WTC11 (cell line): ENCODE measurements at regions not wholly inside any gene's neighbourhood (a gene's known extent, or its start where the extent isn't known, plus 50 kb on each side); places are given as distances from the start of the nearest gene placed in this dataset.

ENCODE experiments used
- ATAC-seq: fragments of 200-7000 bp; cut with Tn5 transposase; 2 replicates; pipeline ENCODE4 v1.10.0; 2021; ENCODE audit warnings: mild to moderate bottlenecking, moderate library complexity
- CTCF ChIA-PET: fragments of 300-600 bp; sonication (Branson Sonifier 250); formaldehyde crosslinking; loops from one replicate; lab custom pipeline; 2021; ENCODE audit warnings: antibody characterized with exemption; lab: Charles Lee
- POLR2A ChIA-PET: fragments of 350-600 bp; sonication (Branson Sonifier 250); formaldehyde crosslinking; loops from one replicate; lab custom pipeline; 2021; ENCODE audit warnings: antibody characterized with exemption; lab: Charles Lee
- DNase-seq: peaks from one replicate; pipeline ENCODE4 v3.0.0; 2021; ENCODE audit warnings: low spot score
- H3K27ac Mint-ChIP-seq: 2 replicates; pipeline ENCODE4 v1.8.0; 2021; ENCODE audit warnings: mixed read lengths
- H3K27me3 Mint-ChIP-seq: 2 replicates; pipeline ENCODE4 v1.8.0; 2021; ENCODE audit warnings: low read depth, mild to moderate bottlenecking, moderate library complexity, mixed read lengths
- H3K36me3 Mint-ChIP-seq: 2 replicates; pipeline ENCODE4 v1.8.0; 2021; ENCODE audit warnings: mixed read lengths
- H3K4me1 Mint-ChIP-seq: 2 replicates; pipeline ENCODE4 v1.8.0; 2022; ENCODE audit warnings: mixed read lengths
- H3K4me3 Mint-ChIP-seq: 2 replicates; pipeline ENCODE4 v1.8.0; 2021; ENCODE audit warnings: mild to moderate bottlenecking, moderate library complexity, mixed read lengths
- H3K9me3 Mint-ChIP-seq: 2 replicates; pipeline ENCODE4 v1.8.0; 2021; ENCODE audit warnings: mixed read lengths
- CREM ChIP-seq: sonication (generic); formaldehyde crosslinking; IDR thresholded peaks from 2 replicates; pipeline ENCODE4 v1.8.1; 2022; ENCODE audit warnings: mild to moderate bottlenecking, missing genetic modification reagents, moderate library complexity
- CTCF ChIP-seq: fragments of 200-600 bp; IDR thresholded peaks from 2 replicates; pipeline ENCODE4 v1.8.0; 2022; ENCODE audit warnings: antibody characterized with exemption
- ELF4 ChIP-seq: sonication (generic); formaldehyde crosslinking; IDR thresholded peaks from 2 replicates; pipeline ENCODE4 v1.8.1; 2022; ENCODE audit warnings: low read depth, mild to moderate bottlenecking, moderate library complexity, missing genetic modification reagents
- ESRRA ChIP-seq: sonication (generic); formaldehyde crosslinking; IDR thresholded peaks from 2 replicates; pipeline ENCODE4 v1.8.1; 2022; ENCODE audit warnings: mild to moderate bottlenecking, missing genetic modification reagents, borderline replicate concordance
- FOXK1 ChIP-seq: sonication (generic); formaldehyde crosslinking; IDR thresholded peaks from 2 replicates; pipeline ENCODE4 v1.8.0; 2022; ENCODE audit warnings: mild to moderate bottlenecking, moderate library complexity, missing genetic modification reagents
- FOXP4 ChIP-seq: sonication (generic); formaldehyde crosslinking; IDR thresholded peaks from 2 replicates; pipeline ENCODE4 v1.8.0; 2022; ENCODE audit warnings: mild to moderate bottlenecking, missing genetic modification reagents
- JUN ChIP-seq: sonication (generic); formaldehyde crosslinking; IDR thresholded peaks from 2 replicates; pipeline ENCODE4 v1.8.0; 2023; ENCODE audit warnings: mild to moderate bottlenecking, missing genetic modification reagents
- MXD4 ChIP-seq: fragments of 250-450 bp; sonication (Bioruptor Pico); IDR thresholded peaks from 2 replicates; pipeline ENCODE4 v1.8.0; 2021; ENCODE audit warnings: mild to moderate bottlenecking, moderate library complexity, borderline replicate concordance
- MYBL2 ChIP-seq: sonication (generic); formaldehyde crosslinking; IDR thresholded peaks from 2 replicates; pipeline ENCODE4 v1.8.1; 2023; ENCODE audit warnings: mild to moderate bottlenecking, moderate library complexity, missing genetic modification reagents
- NFYB ChIP-seq: sonication (generic); formaldehyde crosslinking; conservative IDR thresholded peaks from 2 replicates; pipeline ENCODE4 v1.8.0; 2022; ENCODE audit warnings: low read depth, missing genetic modification reagents
- RORB ChIP-seq: fragments of 250-450 bp; sonication (Bioruptor Pico); IDR thresholded peaks from 2 replicates; pipeline ENCODE4 v1.9.0; 2021; ENCODE audit warnings: mild to moderate bottlenecking
- TEAD1 ChIP-seq: sonication (generic); formaldehyde crosslinking; IDR thresholded peaks from 2 replicates; pipeline ENCODE4 v1.8.0; 2022; ENCODE audit warnings: mild to moderate bottlenecking, missing genetic modification reagents
- ZNF232 ChIP-seq: sonication (generic); formaldehyde crosslinking; IDR thresholded peaks from 2 replicates; pipeline ENCODE4 v1.8.0; 2022; ENCODE audit warnings: mild to moderate bottlenecking, missing genetic modification reagents
- TF ChIP-seq, protein P1 (sequence below): sonication (generic); formaldehyde crosslinking; IDR thresholded peaks from 2 replicates; pipeline ENCODE4 v1.8.1; 2023; ENCODE audit warnings: mild to moderate bottlenecking, missing genetic modification reagents, moderate library complexity
- TF ChIP-seq, protein P2 (sequence below): sonication (generic); formaldehyde crosslinking; conservative IDR thresholded peaks from 2 replicates; pipeline ENCODE4 v1.8.1; 2022; ENCODE audit warnings: mild to moderate bottlenecking, missing genetic modification reagents
- TF ChIP-seq, protein P3 (sequence below): sonication (generic); formaldehyde crosslinking; IDR thresholded peaks from 2 replicates; pipeline ENCODE4 v1.8.1; 2022; ENCODE audit warnings: missing genetic modification reagents, borderline replicate concordance
- TF ChIP-seq, protein P4 (sequence below): sonication (generic); formaldehyde crosslinking; IDR thresholded peaks from 2 replicates; pipeline ENCODE4 v1.8.1; 2023; ENCODE audit warnings: mild to moderate bottlenecking, moderate library complexity, missing genetic modification reagents
- TF ChIP-seq, protein P5 (sequence below): sonication (generic); formaldehyde crosslinking; IDR thresholded peaks from 2 replicates; pipeline ENCODE4 v1.8.1; 2022; ENCODE audit warnings: low read depth, missing genetic modification reagents, borderline replicate concordance
- TF ChIP-seq, protein P6 (sequence below): fragments of 250-450 bp; sonication (Bioruptor Pico); IDR thresholded peaks from 2 replicates; pipeline ENCODE4 v1.9.0; 2021; ENCODE audit warnings: mild to moderate bottlenecking
- TF ChIP-seq, protein P7 (sequence below): sonication (generic); formaldehyde crosslinking; IDR thresholded peaks from 2 replicates; pipeline ENCODE4 v1.8.1; 2023; ENCODE audit warnings: mild to moderate bottlenecking, missing genetic modification reagents, moderate library complexity

DNA sequence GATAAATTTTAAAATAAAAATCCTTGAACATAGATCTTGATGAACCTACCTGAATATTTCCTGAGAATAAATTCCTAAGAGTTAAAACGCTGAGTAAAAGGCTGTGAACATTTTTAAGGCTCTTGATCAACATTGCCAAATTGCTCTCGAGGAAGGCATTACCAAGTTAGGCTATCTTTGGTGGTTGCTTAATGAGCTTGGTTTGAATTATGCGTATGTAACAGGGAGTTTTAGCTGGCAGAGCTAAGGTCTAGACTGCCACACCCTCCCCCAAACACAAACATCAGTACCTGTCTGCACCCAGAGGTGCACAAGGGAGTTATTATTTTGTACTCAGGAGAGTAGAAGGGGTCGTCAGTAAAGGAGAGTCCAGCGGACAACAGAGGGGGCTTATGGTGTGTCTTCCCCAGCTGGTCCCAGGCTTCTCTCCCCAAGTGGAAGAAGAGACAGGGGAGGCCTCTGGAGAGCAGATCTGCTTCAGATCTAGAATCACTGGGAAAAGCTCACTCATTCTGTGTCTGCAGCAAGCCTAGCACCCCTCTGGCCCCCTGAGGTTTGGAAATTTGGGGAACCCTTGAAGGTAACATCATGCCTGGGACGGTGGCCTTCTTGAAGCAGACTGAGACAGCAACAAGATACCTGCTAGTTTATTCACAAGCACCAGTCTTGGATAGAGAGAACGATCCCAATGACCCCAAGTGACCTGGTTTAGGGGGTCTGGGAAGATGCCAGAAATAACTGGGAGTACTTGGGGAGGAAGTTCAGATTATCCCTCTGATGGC, 197.2 kb upstream of the ID2 start (continued):
- TF ChIP-seq, protein P1, sequence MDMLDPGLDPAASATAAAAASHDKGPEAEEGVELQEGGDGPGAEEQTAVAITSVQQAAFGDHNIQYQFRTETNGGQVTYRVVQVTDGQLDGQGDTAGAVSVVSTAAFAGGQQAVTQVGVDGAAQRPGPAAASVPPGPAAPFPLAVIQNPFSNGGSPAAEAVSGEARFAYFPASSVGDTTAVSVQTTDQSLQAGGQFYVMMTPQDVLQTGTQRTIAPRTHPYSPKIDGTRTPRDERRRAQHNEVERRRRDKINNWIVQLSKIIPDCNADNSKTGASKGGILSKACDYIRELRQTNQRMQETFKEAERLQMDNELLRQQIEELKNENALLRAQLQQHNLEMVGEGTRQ (CRISPR knock-in tag), result no peak

GRCh38 chr2:8485736-8486135, 196.1 kb upstream of the ID2 start:
- Mint-ChIP-seq H3K9me3 (no peaks in the 10 kb centered on the region), H3K27ac (no peak overlapping the region), H3K4me1 (peaks cover 13% of the 10 kb centered on the region), H3K4me3 (no peak overlapping the region), H3K27me3 (no peaks in the 10 kb centered on the region), H3K36me3 (no peaks in the 10 kb centered on the region)
- POLR2A ChIA-PET, result no interaction called here
- TF ChIP-seq, protein P2, sequence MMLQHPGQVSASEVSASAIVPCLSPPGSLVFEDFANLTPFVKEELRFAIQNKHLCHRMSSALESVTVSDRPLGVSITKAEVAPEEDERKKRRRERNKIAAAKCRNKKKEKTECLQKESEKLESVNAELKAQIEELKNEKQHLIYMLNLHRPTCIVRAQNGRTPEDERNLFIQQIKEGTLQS, result no peak
- TF ChIP-seq, protein P3, sequence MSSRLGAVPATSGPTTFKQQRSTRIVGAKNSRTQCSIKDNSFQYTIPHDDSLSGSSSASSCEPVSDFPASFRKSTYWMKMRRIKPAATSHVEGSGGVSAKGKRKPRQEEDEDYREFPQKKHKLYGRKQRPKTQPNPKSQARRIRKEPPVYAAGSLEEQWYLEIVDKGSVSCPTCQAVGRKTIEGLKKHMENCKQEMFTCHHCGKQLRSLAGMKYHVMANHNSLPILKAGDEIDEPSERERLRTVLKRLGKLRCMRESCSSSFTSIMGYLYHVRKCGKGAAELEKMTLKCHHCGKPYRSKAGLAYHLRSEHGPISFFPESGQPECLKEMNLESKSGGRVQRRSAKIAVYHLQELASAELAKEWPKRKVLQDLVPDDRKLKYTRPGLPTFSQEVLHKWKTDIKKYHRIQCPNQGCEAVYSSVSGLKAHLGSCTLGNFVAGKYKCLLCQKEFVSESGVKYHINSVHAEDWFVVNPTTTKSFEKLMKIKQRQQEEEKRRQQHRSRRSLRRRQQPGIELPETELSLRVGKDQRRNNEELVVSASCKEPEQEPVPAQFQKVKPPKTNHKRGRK (CRISPR knock-in tag), result no peak
- TF ChIP-seq NFYB (CRISPR knock-in tag), result no peak
- no peak for TF ChIP-seq RORB (CRISPR knock-in tag)
- TF ChIP-seq, protein P4, sequence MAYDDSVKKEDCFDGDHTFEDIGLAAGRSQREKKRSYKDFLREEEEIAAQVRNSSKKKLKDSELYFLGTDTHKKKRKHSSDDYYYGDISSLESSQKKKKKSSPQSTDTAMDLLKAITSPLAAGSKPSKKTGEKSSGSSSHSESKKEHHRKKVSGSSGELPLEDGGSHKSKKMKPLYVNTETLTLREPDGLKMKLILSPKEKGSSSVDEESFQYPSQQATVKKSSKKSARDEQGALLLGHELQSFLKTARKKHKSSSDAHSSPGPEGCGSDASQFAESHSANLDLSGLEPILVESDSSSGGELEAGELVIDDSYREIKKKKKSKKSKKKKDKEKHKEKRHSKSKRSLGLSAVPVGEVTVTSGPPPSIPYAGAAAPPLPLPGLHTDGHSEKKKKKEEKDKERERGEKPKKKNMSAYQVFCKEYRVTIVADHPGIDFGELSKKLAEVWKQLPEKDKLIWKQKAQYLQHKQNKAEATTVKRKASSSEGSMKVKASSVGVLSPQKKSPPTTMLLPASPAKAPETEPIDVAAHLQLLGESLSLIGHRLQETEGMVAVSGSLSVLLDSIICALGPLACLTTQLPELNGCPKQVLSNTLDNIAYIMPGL, result no peak
- no peak for TF ChIP-seq JUN
- TF ChIP-seq ESRRA (CRISPR knock-in tag), result no peak
- TF ChIP-seq FOXP4 (CRISPR knock-in tag), result no peak
- TF ChIP-seq MXD4 (CRISPR knock-in tag), result no peak
- TF ChIP-seq MYBL2 (CRISPR knock-in tag), result no peak
- no peak for TF ChIP-seq CTCF
- TF ChIP-seq, protein P5, sequence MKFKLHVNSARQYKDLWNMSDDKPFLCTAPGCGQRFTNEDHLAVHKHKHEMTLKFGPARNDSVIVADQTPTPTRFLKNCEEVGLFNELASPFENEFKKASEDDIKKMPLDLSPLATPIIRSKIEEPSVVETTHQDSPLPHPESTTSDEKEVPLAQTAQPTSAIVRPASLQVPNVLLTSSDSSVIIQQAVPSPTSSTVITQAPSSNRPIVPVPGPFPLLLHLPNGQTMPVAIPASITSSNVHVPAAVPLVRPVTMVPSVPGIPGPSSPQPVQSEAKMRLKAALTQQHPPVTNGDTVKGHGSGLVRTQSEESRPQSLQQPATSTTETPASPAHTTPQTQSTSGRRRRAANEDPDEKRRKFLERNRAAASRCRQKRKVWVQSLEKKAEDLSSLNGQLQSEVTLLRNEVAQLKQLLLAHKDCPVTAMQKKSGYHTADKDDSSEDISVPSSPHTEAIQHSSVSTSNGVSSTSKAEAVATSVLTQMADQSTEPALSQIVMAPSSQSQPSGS (CRISPR knock-in tag), result no peak
- TF ChIP-seq, protein P6, sequence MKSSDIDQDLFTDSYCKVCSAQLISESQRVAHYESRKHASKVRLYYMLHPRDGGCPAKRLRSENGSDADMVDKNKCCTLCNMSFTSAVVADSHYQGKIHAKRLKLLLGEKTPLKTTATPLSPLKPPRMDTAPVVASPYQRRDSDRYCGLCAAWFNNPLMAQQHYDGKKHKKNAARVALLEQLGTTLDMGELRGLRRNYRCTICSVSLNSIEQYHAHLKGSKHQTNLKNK, result no peak
- TF ChIP-seq ELF4 (CRISPR knock-in tag), result no peak
- TF ChIP-seq, protein P1 (CRISPR knock-in tag), result no peak
- no peak for TF ChIP-seq TEAD1 (CRISPR knock-in tag)
- TF ChIP-seq CREM (CRISPR knock-in tag), result no peak
- TF ChIP-seq ZNF232 (CRISPR knock-in tag), result no peak
- TF ChIP-seq, protein P7, sequence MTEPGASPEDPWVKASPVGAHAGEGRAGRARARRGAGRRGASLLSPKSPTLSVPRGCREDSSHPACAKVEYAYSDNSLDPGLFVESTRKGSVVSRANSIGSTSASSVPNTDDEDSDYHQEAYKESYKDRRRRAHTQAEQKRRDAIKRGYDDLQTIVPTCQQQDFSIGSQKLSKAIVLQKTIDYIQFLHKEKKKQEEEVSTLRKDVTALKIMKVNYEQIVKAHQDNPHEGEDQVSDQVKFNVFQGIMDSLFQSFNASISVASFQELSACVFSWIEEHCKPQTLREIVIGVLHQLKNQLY (CRISPR knock-in tag), result no peak
- no peak for TF ChIP-seq FOXK1 (CRISPR knock-in tag)
- CTCF ChIA-PET, result no interaction called here
- DNase-seq (no peak), ATAC-seq (no peak)
